Lung microvascular endothelial cell (primary cell): ENCODE measurements at regions not wholly inside any gene's neighbourhood (a gene's known extent, or its start where the extent isn't known, plus 50 kb on each side); places are given as distances from the start of the nearest gene placed in this dataset.

Source experiments
- DNase-seq, 2 donors: peaks; one replicate each; pipeline versions ENCODE4 v3.0.0 to v3.0.0-alpha.2; 2010; ENCODE audit warnings: low read depth in 2 of 2

- no peak for DNase-seq
Measured at GRCh38 chr10:108791030-108791429, 1132.3 kb downstream of the XPNPEP1 start.

- peak in 1 of 2 donors; percentile 10 for DNase-seq
Measured at GRCh38 chr10:108789919-108790318, 1133.4 kb downstream of the XPNPEP1 start.

GRCh38 chr10:108789336-108789735, 1134.0 kb downstream of the XPNPEP1 start:
- no peak for DNase-seq

- no peak for DNase-seq
Measured at GRCh38 chr10:108788891-108789290, 1134.4 kb downstream of the XPNPEP1 start.

DNA sequence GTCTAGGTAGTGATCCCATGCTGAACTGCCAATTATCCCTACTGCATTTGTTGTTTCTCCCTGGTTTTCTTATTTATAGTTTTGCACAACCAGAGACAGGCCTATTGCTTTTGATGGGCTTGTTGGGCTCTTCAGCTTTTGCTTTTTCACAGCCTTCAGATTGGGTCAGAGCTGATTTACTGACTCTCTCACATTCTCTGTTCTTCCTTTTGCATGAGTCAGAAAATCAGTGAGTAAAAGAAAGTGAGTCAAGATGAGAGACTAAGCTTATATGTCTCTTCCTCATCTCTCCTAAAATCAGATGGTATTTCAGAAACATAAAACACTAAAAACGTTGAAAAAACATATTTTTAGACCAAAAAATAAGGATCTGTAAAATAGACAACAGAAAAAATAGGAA, 1135.4 kb downstream of the XPNPEP1 start:
- no peak for DNase-seq

DNA sequence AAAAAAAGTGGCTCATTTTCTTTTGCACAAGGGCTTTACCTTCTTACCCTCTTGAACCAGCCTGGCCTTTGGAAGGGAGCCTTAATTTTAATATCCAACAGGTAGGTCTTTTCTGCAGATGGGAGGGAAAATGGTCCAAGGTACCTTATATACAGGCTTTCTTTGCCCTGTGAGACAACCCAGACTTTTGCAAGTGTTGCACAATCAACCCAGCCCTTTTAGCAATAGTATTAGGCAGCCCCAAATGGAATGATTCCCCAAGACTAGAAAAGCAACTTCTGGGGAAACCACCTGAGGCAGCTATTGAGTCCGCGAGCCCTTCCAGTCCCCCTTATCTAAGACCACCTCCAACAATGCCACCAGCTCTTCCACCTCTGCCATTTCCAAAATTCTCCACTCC, 1138.3 kb downstream of the XPNPEP1 start:
- no peak for DNase-seq

DNA sequence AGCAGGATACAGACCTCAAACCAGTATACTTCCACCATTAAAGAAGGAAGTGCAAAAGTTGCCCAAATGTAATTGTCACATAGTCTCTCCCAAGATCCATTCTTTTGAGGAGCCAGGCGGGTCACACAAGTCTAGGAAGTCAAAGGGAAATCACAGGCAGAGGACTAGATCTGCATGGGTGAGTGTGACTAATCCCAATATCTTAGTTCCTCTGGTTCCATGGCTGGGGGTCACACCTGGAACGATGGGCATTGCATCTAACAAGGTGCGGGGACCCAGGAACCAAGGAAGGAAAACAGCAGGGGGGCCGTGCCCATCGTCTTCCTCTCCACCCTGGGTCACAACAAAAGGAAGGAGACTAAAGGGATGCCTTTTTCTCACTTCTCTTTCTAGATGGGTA, 1138.8 kb downstream of the XPNPEP1 start:
- no peak for DNase-seq

DNA sequence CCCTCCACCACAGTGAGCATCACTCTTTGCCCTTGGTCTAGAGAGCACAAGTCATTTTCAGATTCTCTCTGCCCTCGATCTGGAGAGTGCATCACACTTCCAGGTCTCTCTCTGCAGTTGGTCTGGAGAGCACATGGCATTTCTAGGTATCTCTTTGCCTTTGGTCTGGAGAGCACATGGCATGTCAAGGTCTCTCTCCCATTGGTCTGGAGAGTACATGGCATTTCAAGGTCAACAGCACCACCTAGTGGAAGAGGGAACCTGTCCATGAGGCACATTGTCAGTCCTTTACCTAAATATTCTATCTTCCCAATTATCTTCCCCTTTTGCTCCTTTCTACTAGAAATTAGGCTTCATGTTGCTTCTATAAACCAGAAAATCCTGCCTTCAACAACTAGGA, 1139.4 kb downstream of the XPNPEP1 start:
- DNase-seq, result peak; percentile 43 to 81

GRCh38 chr10:108782411-108782810, 1140.9 kb downstream of the XPNPEP1 start:
- no peak for DNase-seq

DNA sequence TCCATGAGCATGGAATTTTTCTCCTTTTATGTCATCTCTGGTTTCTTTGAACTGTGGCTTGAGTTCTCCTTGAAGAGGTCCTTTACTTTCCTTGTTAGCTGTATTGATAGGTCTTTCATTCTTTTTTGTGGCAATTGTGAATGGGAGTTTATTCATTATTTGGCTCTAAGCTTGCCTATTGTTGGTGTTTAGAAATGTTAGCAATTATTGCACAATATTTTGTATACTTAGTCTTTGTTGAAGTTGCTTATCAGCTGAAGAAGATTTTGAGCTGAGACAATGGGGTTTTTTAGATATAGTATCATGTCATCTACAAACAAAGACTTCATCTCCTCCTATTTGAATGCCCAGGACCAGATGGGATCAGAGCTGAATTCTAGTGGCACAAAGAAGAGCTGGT, 1143.8 kb downstream of the XPNPEP1 start:
- DNase-seq, result no peak

- no peak for DNase-seq
Measured at GRCh38 chr10:108775911-108776475, 1147.3 kb downstream of the XPNPEP1 start.

GRCh38 chr10:108771106-108771505, 1152.2 kb downstream of the XPNPEP1 start:
- DNase-seq, result no peak

- DNase-seq, result no peak
Measured at GRCh38 chr10:108765794-108766193, 1157.5 kb downstream of the XPNPEP1 start.

DNA sequence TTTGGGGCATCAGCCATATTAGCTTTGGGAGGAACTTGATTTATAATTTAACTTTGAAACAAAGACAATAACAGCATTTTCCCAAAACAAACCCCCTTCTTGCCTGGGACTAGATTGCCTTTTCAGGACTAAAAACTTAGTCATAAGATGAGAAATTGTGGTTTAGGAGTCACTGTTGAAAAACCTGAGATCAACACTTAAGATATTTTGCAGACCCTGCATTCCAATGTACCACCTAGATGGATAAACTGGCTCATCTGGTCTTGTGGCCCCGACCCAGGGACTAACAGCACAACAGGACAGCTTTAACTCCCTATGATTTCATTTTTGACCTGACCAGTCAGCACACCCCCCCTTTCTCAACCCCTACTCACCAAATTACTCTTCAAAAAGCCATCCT, 1165.4 kb downstream of the XPNPEP1 start:
- no peak for DNase-seq

GRCh38 chr10:108755646-108756045, 1167.7 kb downstream of the XPNPEP1 start:
- no peak for DNase-seq

DNA sequence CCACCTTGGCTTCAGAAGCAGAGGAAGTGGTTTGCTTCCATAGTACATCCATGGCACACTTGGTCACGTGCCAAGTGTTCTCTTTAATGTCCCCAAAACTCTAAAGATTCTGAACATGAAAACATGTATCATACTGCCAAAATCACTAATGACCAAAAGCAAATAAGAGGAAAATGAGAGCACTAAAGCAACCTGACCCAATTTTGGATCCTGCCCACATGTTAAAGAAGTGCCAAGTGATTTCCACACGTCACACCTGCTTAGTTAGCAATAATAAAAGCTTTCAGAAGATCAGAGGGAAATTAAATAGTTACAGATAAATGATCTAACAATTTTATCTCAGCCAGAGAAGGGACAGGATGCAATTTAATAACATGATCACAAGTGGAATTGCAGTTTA, 1170.0 kb downstream of the XPNPEP1 start:
- no peak for DNase-seq

DNA sequence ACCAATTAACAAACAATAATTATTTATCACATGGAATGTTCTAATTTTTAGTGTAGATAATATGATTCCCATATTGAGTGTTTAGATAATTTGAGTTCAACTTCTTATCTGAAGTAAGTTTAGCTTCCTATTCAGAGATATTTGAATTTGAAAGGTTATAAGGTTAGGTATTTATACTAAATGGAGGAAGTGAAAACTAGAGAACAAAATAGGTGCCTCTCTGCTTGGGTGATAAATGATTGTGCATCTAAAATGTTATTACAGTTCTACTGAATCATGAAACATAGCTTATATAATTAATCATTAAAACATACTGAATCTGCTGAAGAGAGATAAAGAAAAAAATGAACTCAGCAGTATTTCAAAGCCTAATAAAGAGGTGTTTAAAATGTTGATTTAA, 1174.3 kb downstream of the XPNPEP1 start:
- no peak for DNase-seq

DNA sequence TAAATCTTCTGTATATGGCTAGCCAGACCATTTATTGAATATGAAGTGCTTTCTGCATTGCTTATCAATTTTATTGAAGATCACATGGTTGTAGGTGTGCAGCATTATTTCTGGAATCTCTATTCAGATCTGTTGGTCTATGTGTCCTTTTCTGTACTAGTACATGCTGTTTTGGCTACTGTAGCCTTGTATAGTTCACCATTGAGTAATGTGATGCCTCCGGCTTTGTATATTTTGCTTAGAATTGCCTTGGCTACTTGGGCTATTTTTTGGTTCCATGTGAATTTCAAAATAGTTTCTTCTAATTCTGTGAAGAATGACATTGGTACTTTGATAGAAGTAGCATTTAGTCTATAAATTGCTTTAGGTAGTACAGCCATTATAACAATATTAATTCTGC, 1187.2 kb downstream of the XPNPEP1 start:
- no peak for DNase-seq

GRCh38 chr10:108735380-108735779, 1187.9 kb downstream of the XPNPEP1 start:
- DNase-seq, result no peak

DNA sequence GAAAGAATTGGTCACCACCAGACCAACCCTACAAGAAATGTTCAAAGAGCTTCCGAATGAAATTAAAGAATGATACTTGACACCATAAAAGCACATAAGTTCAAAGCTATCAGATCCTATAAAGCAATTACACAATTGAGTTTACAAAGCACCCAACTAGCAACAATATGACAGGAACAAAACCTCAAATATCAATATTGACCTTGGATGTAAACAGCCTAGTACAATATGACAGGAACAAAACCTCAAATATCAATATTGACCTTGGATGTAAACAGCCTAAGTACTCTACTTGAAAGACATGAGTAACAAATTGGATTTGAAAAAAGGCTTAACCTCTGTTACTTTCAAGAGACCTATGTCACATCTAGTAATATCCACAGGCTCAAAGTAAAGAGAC, 1201.4 kb downstream of the XPNPEP1 start:
- DNase-seq, result no peak

- no peak for DNase-seq
Measured at GRCh38 chr10:108716352-108716751, 1207.0 kb downstream of the XPNPEP1 start.

DNA sequence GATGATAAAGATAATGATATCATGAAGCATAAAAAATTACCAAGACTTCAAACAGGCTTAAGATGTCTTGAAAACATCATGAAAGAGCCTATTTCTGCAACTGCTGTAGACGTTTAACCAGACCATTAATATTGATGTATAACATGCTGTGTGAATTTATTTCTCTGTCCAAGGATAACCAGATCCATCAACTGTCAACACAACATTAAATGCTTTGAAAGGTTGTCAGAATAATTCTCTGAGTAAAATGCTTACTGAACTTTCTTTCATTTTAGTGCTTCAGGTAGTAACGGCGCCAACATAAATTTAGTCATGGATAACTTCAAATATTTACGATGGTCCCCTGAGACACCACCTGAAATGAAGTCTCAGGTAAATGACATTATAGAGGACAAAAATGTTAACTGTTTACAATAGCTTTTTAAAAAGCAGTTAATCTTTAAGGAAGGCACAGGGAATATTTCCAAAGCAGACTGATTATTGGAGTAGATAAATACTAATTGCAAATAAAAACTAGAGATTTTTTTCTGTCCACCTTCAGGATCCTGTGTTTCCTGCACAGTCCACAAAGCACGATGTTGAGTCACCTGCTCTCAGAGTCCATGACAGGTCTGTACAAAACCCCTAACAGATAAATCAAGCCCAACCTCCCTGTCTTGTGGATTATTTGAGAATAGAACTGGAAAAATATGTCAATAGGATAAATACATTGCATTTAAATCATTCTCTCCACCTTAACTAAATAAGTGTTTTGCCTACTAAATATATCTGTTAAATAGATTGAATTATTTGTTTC, 1213.2 kb downstream of the XPNPEP1 start:
- DNase-seq, result no peak

DNA sequence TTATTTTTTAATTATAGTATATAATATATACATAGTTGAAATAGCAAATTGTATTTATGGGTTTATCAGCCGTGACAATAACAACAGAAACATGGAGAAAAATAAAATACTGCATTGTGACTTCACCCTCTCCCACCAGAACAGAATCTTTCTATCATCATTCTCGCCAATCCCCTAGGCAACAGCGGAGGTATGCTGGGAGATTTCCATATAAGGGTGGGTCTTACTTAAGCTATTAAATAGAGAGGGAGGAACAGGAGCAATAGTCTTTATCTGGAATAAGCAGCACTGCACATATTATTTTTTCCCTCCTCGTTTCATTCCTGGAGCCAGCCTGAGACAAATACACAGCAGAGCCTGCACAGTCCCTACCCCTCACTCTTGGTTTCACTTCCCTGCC, 1214.9 kb downstream of the XPNPEP1 start:
- DNase-seq, result no peak
